Smooth muscle cell (in vitro differentiated cells): ENCODE measurements at regions not wholly inside any gene's neighbourhood (a gene's known extent, or its start where the extent isn't known, plus 50 kb on each side); places are given as distances from the start of the nearest gene placed in this dataset.
"Not testable (repeated sequence)": the region's sequence is repeated elsewhere in the genome, so short reads cannot be mapped to it uniquely, and the experiment has no call there.

Experiments
- DNase-seq: peaks from one replicate; lab custom pipeline; 2025; ENCODE audit not compliant: unreplicated experiment; lab: John Stamatoyannopoulos, UW
- H2AFZ ChIP-seq: fragments of 200-600 bp; sonication (generic); 2 replicates; pipeline ENCODE4 v1.6.0; 2016; ENCODE audit warnings: antibody characterized with exemption, low read depth, mild to moderate bottlenecking
- H3F3A ChIP-seq: fragments of 200-600 bp; sonication (generic); 2 replicates; pipeline ENCODE4 v1.6.0; 2017; ENCODE audit warnings: antibody characterized with exemption, low read depth
- H3K27ac ChIP-seq: fragments of 200-600 bp; sonication (generic); 2 replicates; pipeline ENCODE4 v1.5.1; 2016; ENCODE audit warnings: low read depth, mild to moderate bottlenecking
- H3K27me3 ChIP-seq: fragments of 200-600 bp; sonication (generic); 2 replicates; pipeline ENCODE4 v1.6.1; 2016; ENCODE audit warnings: low read depth, mild to moderate bottlenecking
- H3K36me3 ChIP-seq: fragments of 200-600 bp; sonication (generic); 2 replicates; pipeline ENCODE4 v1.5.1; 2016; ENCODE audit warnings: low read depth
- H3K4me1 ChIP-seq: fragments of 200-600 bp; sonication (generic); 2 replicates; pipeline ENCODE4 v1.5.1; 2016; ENCODE audit warnings: low read depth
- H3K4me2 ChIP-seq: fragments of 200-600 bp; sonication (generic); 2 replicates; pipeline ENCODE4 v1.6.0; 2016; ENCODE audit warnings: mild to moderate bottlenecking
- H3K4me3 ChIP-seq: fragments of 200-600 bp; sonication (generic); 2 replicates; pipeline ENCODE4 v1.5.1; 2016; ENCODE audit warnings: mild to moderate bottlenecking
- H3K79me2 ChIP-seq: fragments of 200-600 bp; sonication (generic); 2 replicates; pipeline ENCODE4 v1.6.0; 2016; ENCODE audit warnings: low read depth, mild to moderate bottlenecking
- H3K9ac ChIP-seq: fragments of 200-600 bp; sonication (generic); 2 replicates; pipeline ENCODE4 v1.6.0; 2016; ENCODE audit warnings: low read depth
- H3K9me3 ChIP-seq: fragments of 200-600 bp; sonication (generic); replicated peaks from 2 replicates; pipeline ENCODE4 v1.5.1; 2016; ENCODE audit warnings: low read depth
- H4K20me1 ChIP-seq: fragments of 200-600 bp; sonication (generic); 2 replicates; pipeline ENCODE4 v1.6.0; 2016; ENCODE audit warnings: low read depth
- WGBS: methylation state at CpG from one replicate; pipeline ENCODE4 v1.1.7; 2016; ENCODE audit warnings: low lambda C conversion rate; 5-methylcytosine and 5-hydroxymethylcytosine counted together
- TF ChIP-seq, protein P1 (sequence below): fragments of 200-600 bp; sonication (generic); IDR thresholded peaks from 2 replicates; pipeline ENCODE4 v1.5.1; 2017; ENCODE audit warnings: borderline replicate concordance, mild to moderate bottlenecking, antibody characterized with exemption; ENCODE audit not compliant: insufficient read depth, poor library complexity, severe bottlenecking

DNA sequence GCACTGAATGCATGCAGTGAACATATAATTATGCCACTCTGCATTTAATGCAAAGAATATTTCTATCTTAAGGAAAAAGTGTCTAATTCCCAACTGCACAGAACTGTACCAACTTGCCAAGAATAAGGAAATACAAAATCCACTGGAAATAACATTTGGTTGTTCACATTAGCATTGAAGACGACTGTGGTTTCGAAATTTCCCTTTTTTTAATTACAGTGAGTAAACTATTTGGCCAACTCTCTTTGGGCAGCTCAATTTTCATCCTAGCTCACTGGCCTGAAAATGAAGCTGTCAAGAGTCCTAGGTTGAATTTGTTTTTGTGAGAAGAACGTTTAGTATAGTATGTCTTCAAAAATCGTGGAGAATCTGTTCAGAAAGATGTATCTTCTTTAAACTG lies 81.6 kb upstream of the MID1 start:
- H3F3A ChIP-seq: no peaks in the 10 kb centered on the region
- no peaks in the 10 kb centered on the region for H3K79me2 ChIP-seq
- no peak for DNase-seq
- H3K27ac ChIP-seq: no peak overlapping the region
- H2AFZ ChIP-seq: no peak overlapping the region
- no peaks in the 10 kb centered on the region for H3K36me3 ChIP-seq
- H3K9me3 ChIP-seq: no peaks in the 10 kb centered on the region
- no peak overlapping the region for H3K4me3 ChIP-seq
- H3K4me2 ChIP-seq: no peak overlapping the region
- TF ChIP-seq, protein P1, sequence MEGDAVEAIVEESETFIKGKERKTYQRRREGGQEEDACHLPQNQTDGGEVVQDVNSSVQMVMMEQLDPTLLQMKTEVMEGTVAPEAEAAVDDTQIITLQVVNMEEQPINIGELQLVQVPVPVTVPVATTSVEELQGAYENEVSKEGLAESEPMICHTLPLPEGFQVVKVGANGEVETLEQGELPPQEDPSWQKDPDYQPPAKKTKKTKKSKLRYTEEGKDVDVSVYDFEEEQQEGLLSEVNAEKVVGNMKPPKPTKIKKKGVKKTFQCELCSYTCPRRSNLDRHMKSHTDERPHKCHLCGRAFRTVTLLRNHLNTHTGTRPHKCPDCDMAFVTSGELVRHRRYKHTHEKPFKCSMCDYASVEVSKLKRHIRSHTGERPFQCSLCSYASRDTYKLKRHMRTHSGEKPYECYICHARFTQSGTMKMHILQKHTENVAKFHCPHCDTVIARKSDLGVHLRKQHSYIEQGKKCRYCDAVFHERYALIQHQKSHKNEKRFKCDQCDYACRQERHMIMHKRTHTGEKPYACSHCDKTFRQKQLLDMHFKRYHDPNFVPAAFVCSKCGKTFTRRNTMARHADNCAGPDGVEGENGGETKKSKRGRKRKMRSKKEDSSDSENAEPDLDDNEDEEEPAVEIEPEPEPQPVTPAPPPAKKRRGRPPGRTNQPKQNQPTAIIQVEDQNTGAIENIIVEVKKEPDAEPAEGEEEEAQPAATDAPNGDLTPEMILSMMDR: no peak
- no peak overlapping the region for H3K9ac ChIP-seq
- H3K27me3 ChIP-seq: no peaks in the 10 kb centered on the region
- 66% methylated on average over 4 of the region's 4 CpGs for WGBS
- H4K20me1 ChIP-seq: no peaks in the 10 kb centered on the region
- H3K4me1 ChIP-seq: no peaks in the 10 kb centered on the region

DNA sequence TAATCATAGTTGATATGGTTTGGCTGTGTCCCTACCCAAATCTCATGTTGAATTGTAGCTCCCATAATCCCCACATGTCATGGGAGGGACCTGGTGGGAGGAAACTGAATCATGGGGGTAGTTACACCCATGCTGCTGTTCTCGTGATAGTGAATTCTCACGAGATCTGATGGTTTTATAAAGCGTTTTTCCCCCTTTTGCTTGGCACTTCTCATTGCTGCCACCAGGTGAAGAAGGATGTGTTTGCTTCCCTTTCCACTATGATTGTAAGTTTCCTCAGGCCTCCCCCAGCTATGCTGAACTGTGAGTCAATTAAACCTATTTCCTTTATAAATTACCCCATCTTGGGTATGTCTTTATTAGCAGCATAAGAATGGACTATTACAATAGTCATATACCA lies 86.0 kb upstream of the MID1 start:
- H3K4me1 ChIP-seq, H3F3A ChIP-seq, H2AFZ ChIP-seq, H3K9ac ChIP-seq, H3K4me2 ChIP-seq, H4K20me1 ChIP-seq, H3K27ac ChIP-seq, DNase-seq, H3K9me3 ChIP-seq, H3K27me3 ChIP-seq, H3K4me3 ChIP-seq, H3K79me2 ChIP-seq, H3K36me3 ChIP-seq: not testable (repeated sequence)
- 78% methylated on average over 3 of the region's 3 CpGs for WGBS

DNA sequence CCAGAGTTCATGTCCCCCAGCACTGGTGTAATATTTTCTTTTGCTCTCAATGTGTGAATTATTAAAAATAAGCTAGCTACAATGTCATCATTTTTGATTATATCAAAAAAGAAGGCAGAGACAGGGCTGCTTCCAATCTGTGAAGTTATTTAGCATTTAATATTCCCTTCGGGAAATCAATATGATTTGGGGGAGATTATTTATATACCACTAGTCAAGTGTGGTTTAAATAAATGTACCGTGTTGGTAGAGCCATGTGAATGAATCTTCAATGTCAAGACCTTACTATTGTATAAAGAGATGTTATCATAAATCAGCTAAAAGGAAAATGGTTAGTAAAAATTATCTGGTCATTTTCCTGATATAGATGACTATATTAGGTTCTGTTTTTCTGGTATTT lies 87.4 kb upstream of the MID1 start:
- H3F3A ChIP-seq: no peaks in the 10 kb centered on the region
- no peak overlapping the region for H2AFZ ChIP-seq
- H3K9ac ChIP-seq: no peak overlapping the region
- H3K36me3 ChIP-seq: no peaks in the 10 kb centered on the region
- no peaks in the 10 kb centered on the region for H3K27me3 ChIP-seq
- 64% methylated on average over 2 of the region's 2 CpGs for WGBS
- no peaks in the 10 kb centered on the region for H4K20me1 ChIP-seq
- no peak overlapping the region for H3K27ac ChIP-seq
- no peaks in the 10 kb centered on the region for H3K79me2 ChIP-seq
- no peak overlapping the region for H3K4me3 ChIP-seq
- H3K4me1 ChIP-seq: peaks cover 5% of the 10 kb centered on the region
- DNase-seq: no peak
- H3K9me3 ChIP-seq: no peaks in the 10 kb centered on the region
- no peak overlapping the region for H3K4me2 ChIP-seq
- TF ChIP-seq, protein P1: no peak

DNA sequence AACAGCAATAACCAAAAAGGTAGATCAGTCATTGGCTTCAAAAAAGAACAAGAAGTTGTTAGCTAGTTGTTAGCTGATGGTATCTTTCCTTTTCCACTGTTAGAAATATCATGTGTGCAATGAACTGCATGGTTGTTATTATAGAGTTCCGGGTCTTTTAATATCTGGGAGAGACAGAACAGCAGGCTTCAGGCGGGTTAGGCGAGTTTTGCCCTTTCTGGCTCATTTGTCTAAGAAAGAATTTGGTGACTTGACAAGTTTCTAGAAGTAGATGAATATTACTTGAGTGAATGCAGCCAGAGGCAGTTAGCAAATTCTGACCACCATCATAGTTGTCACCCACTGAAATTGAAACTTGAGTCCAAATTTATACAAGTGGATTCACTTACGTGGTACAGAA lies 88.9 kb upstream of the MID1 start:
- Histone ChIP-seq H3K27me3 (no peaks in the 10 kb centered on the region), H3K4me1 (peaks cover 5% of the 10 kb centered on the region), H3K79me2 (no peaks in the 10 kb centered on the region), H3K9ac (no peak overlapping the region), H4K20me1 (no peaks in the 10 kb centered on the region), H3K4me3 (no peak overlapping the region), H3K27ac (no peak overlapping the region), H3K36me3 (no peaks in the 10 kb centered on the region), H3K4me2 (no peak overlapping the region), H3F3A (no peaks in the 10 kb centered on the region), H3K9me3 (no peaks in the 10 kb centered on the region), H2AFZ (no peak overlapping the region)
- no peak for DNase-seq
- TF ChIP-seq, protein P1: no peak
- 67% methylated on average over 4 of the region's 4 CpGs for WGBS
